Cardiac muscle cell (in vitro differentiated cells and primary cell): ENCODE measurements at regions not wholly inside any gene's neighbourhood (a gene's known extent, or its start where the extent isn't known, plus 50 kb on each side); places are given as distances from the start of the nearest gene placed in this dataset.

Source experiments
- DNase-seq, 2 donors: peaks; one replicate each; pipeline versions ENCODE4 v3.0.0 to v3.0.0-alpha.2; 2010 to 2017; ENCODE audit warnings: low read depth in 1 of 2, low spot score in 1 of 2
- H3K27ac ChIP-seq: fragments of 200-600 bp; sonication (generic); 2 replicates; pipeline ENCODE4 v1.5.1; 2016
- H3K27me3 ChIP-seq: fragments of 200-600 bp; sonication (generic); 2 replicates; pipeline ENCODE4 v1.6.0; 2016; ENCODE audit warnings: control low read depth
- H3K36me3 ChIP-seq: fragments of 200-600 bp; sonication (generic); 2 replicates; pipeline ENCODE4 v1.5.1; 2016; ENCODE audit warnings: control low read depth
- H3K4me1 ChIP-seq: fragments of 200-600 bp; sonication (generic); 2 replicates; pipeline ENCODE4 v1.8.1; 2017; ENCODE audit warnings: low read depth, mild to moderate bottlenecking, mixed run types
- H3K4me3 ChIP-seq: fragments of 200-600 bp; sonication (generic); 2 replicates; pipeline ENCODE4 v1.5.1; 2016; ENCODE audit warnings: mild to moderate bottlenecking
- H3K9me3 ChIP-seq: fragments of 200-600 bp; sonication (generic); 2 replicates; pipeline ENCODE4 v1.5.1; 2017; ENCODE audit warnings: low read depth, mild to moderate bottlenecking, control low read depth
- TF ChIP-seq, protein P1 (sequence below): IDR thresholded peaks from 2 replicates; pipeline ENCODE4 v1.5.1; 2012; ENCODE audit warnings: low read depth, mild to moderate bottlenecking, low read length

DNA sequence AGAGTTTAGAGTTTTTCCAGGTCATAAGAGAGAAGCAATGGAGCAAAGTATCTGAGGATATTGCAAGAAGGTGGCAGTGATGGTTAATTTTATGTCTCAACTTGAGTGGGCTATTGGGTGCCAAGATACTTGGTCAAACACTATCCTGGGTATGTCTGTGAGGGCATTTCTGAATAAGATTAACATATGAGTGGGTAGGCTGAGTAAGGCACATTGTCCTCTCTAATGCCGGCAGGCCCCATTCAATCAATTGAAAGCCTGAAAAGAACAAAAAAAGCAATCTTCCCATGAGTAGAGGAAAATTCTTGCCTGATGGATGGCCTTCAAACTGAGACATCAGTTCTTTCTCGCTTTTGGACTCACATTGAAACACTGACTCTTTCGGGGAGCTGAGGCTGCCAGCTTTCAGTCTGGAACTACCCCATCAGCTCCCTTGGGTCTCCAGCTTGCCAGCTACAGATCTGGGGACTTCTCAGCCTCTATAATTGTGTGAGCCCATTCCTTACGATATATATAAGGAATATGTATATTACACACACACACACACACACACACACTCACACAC is 228.8 kb downstream of the BUD13 start:
- TF ChIP-seq, protein P1, sequence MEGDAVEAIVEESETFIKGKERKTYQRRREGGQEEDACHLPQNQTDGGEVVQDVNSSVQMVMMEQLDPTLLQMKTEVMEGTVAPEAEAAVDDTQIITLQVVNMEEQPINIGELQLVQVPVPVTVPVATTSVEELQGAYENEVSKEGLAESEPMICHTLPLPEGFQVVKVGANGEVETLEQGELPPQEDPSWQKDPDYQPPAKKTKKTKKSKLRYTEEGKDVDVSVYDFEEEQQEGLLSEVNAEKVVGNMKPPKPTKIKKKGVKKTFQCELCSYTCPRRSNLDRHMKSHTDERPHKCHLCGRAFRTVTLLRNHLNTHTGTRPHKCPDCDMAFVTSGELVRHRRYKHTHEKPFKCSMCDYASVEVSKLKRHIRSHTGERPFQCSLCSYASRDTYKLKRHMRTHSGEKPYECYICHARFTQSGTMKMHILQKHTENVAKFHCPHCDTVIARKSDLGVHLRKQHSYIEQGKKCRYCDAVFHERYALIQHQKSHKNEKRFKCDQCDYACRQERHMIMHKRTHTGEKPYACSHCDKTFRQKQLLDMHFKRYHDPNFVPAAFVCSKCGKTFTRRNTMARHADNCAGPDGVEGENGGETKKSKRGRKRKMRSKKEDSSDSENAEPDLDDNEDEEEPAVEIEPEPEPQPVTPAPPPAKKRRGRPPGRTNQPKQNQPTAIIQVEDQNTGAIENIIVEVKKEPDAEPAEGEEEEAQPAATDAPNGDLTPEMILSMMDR, result no peak

DNA sequence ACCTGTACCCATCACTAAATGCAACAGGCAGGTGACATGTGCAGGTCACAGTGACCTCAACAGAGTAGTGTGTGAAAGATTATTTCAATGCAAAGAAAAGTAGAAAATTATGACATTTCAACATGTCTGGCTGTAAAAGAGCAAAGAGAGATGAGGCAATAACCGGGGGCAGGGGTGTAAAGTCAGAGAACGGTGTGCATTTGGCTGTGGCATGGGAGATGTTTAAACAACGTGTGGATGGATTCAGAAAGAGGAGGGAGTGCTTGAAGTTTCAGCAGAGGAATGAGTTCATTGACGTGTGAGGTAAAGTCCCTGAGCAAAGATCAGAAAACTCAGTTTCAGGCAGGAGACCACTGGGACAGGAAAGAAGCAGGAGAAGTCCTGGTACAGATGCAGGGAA is 229.7 kb downstream of the BUD13 start:
- Histone ChIP-seq H3K36me3 (no peaks in the 10 kb centered on the region), H3K4me3 (no peak overlapping the region), H3K4me1 (no peaks in the 10 kb centered on the region), H3K27me3 (peaks cover 6% of the 10 kb centered on the region), H3K27ac (no peak overlapping the region), H3K9me3 (no peaks in the 10 kb centered on the region)
- DNase-seq, result no peak
- TF ChIP-seq, protein P1, result no peak

More for the DNA sequence above, 228.8 kb downstream of the BUD13 start:
- Histone ChIP-seq H3K27ac (no peak overlapping the region), H3K4me1 (no peaks in the 10 kb centered on the region), H3K4me3 (no peak overlapping the region), H3K9me3 (no peaks in the 10 kb centered on the region), H3K36me3 (no peaks in the 10 kb centered on the region), H3K27me3 (peaks cover 6% of the 10 kb centered on the region)
- no peak for DNase-seq

DNA sequence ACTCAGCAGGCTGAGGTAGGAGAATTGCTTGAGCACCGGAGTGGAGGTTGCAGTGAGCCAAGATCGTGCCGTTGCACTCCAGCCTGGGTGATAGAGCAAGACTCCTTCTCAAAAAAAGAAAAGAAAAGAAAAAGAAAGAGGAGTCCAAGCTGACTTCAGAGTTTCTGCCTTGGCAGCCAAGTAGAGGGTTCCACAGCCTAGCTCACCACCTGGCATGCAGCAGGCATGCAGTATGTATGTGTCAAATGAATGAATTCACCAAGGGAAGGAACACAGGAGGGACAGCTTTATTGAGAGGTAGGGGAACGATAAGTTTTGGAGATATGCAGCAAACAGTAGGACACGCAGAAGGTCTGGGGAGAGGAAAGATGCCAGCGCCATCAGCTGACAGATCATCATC is 230.4 kb downstream of the BUD13 start:
- peaks cover 6% of the 10 kb centered on the region for H3K27me3 ChIP-seq
- TF ChIP-seq, protein P1, result no peak

GRCh38 chr11:116541460-116541859 is 231.3 kb downstream of the BUD13 start:
- Histone ChIP-seq H3K4me1 (no peaks in the 10 kb centered on the region), H3K27me3 (peaks cover 6% of the 10 kb centered on the region), H3K36me3 (no peaks in the 10 kb centered on the region), H3K27ac (no peak overlapping the region), H3K9me3 (no peaks in the 10 kb centered on the region), H3K4me3 (no peak overlapping the region)
- DNase-seq, result no peak
- TF ChIP-seq, protein P1, result no peak

More for the DNA sequence above, 230.4 kb downstream of the BUD13 start:
- no peak for DNase-seq
- H3K36me3 ChIP-seq, result no peaks in the 10 kb centered on the region
- H3K9me3 ChIP-seq, result no peaks in the 10 kb centered on the region
- H3K4me3 ChIP-seq, result no peak overlapping the region
- no peaks in the 10 kb centered on the region for H3K4me1 ChIP-seq
- no peak overlapping the region for H3K27ac ChIP-seq

DNA sequence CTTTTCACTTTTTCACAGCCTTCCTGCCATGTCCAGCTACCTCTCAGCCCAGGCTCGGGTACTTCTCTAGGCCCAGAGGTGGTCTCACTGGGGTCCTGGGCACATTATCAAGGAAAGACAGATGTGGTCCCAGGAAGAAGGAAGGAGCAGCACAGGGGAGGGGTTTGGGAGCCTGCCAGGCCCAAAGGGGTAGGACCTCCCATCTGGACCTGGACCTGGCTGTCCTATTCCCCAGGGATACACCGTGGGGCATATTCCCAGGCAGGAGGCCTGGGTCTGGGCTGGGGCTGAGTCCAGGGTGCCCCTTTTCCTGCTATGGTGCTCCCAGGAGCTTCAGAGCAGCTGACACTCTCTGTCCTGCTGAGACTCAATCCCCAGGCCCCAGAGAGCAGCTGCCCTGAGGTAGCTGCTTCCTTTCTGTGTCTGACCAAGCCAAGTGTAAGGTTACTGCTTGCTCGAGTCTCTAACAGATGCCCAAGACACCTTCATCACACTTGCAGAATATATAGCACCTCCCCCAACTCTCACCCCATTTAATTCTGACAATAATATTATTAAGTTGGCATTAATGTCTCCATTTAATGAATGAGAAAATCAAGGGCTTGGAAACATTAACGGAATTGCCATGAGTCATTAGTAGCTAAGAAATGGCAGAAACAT is 232.0 kb downstream of the BUD13 start:
- Histone ChIP-seq H3K9me3 (no peaks in the 10 kb centered on the region), H3K4me3 (no peak overlapping the region), H3K36me3 (no peaks in the 10 kb centered on the region), H3K27ac (no peak overlapping the region), H3K4me1 (no peaks in the 10 kb centered on the region), H3K27me3 (peaks cover 6% of the 10 kb centered on the region)
- TF ChIP-seq, protein P1, result no peak
- no peak for DNase-seq
